Ectodermal cell (in vitro differentiated cells): ENCODE measurements at regions not wholly inside any gene's neighbourhood (a gene's known extent, or its start where the extent isn't known, plus 50 kb on each side); places are given as distances from the start of the nearest gene placed in this dataset.

Experiments
- H3K27ac ChIP-seq: 2 replicates; pipeline ENCODE4 v1.7.0; 2013; ENCODE audit warnings: mild to moderate bottlenecking, low read depth, low read length; ENCODE audit not compliant: insufficient read depth, poor library complexity, severe bottlenecking
- H3K27me3 ChIP-seq: 2 replicates; pipeline ENCODE4 v1.7.0; 2013; ENCODE audit warnings: mild to moderate bottlenecking, low read length; ENCODE audit not compliant: insufficient read depth, control insufficient read depth, poor library complexity, severe bottlenecking
- H3K36me3 ChIP-seq: one replicate; pipeline ENCODE4 v1.7.0; 2013; ENCODE audit warnings: low read length; ENCODE audit not compliant: control insufficient read depth, insufficient read depth
- H3K4me1 ChIP-seq: one replicate; pipeline ENCODE4 v1.7.0; 2013; ENCODE audit warnings: low read length; ENCODE audit not compliant: control insufficient read depth, insufficient read depth
- H3K4me3 ChIP-seq: 2 replicates; pipeline ENCODE4 v1.7.0; 2013; ENCODE audit warnings: low read depth, low read length, control low read depth; ENCODE audit not compliant: insufficient read depth
- H3K9me3 ChIP-seq: 2 replicates; pipeline ENCODE4 v1.7.0; 2013; ENCODE audit warnings: mild to moderate bottlenecking, low read length, moderate library complexity; ENCODE audit not compliant: control insufficient read depth
- WGBS, 2 experiments: methylation state at CpG; one replicate each; pipeline ENCODE4 v1.1.7; 2013; ENCODE audit warnings: missing lambda C conversion rate in 2 of 2; 5-methylcytosine and 5-hydroxymethylcytosine counted together

GRCh38 chr15:46251903-46252302 is 617.1 kb downstream of the SQOR start:
- Histone ChIP-seq H3K4me1 (no peaks in the 10 kb centered on the region), H3K9me3 (no peaks in the 10 kb centered on the region), H3K4me3 (no peak overlapping the region), H3K27me3 (no peaks in the 10 kb centered on the region), H3K36me3 (no peaks in the 10 kb centered on the region), H3K27ac (no peak overlapping the region)
- 86 to 96% methylated on average over 1 to 3 of the region's 3 CpGs for WGBS, 2 experiments

GRCh38 chr15:46258056-46258455 is 623.2 kb downstream of the SQOR start:
- Histone ChIP-seq H3K27me3 (no peaks in the 10 kb centered on the region), H3K36me3 (no peaks in the 10 kb centered on the region), H3K27ac (no peak overlapping the region), H3K4me3 (no peak overlapping the region), H3K9me3 (no peaks in the 10 kb centered on the region), H3K4me1 (no peaks in the 10 kb centered on the region)
- WGBS, 2 experiments: 92 to 96% methylated on average over 5 of the region's 5 CpGs

- no peaks in the 10 kb centered on the region for H3K27me3 ChIP-seq
- no peak overlapping the region for H3K27ac ChIP-seq
- no peak overlapping the region for H3K4me3 ChIP-seq
- H3K4me1 ChIP-seq: no peaks in the 10 kb centered on the region
- H3K36me3 ChIP-seq: no peaks in the 10 kb centered on the region
- H3K9me3 ChIP-seq: no peaks in the 10 kb centered on the region
- WGBS, 2 experiments: 87 to 89% methylated on average over 3 of the region's 3 CpGs
Measured at GRCh38 chr15:46260937-46261336, 626.1 kb downstream of the SQOR start.

- no peaks in the 10 kb centered on the region for H3K27me3 ChIP-seq
- no peaks in the 10 kb centered on the region for H3K36me3 ChIP-seq
- H3K4me3 ChIP-seq: no peak overlapping the region
- no peaks in the 10 kb centered on the region for H3K4me1 ChIP-seq
- WGBS, 2 experiments: 91% methylated on average over 3 of the region's 3 CpGs
- no peaks in the 10 kb centered on the region for H3K9me3 ChIP-seq
- no peak overlapping the region for H3K27ac ChIP-seq
Measured at GRCh38 chr15:46265664-46266347, 631.0 kb downstream of the SQOR start.

- Histone ChIP-seq H3K36me3 (no peaks in the 10 kb centered on the region), H3K9me3 (no peaks in the 10 kb centered on the region), H3K27me3 (no peaks in the 10 kb centered on the region), H3K4me1 (no peaks in the 10 kb centered on the region), H3K27ac (no peak overlapping the region), H3K4me3 (no peak overlapping the region)
- WGBS, 2 experiments: 89 to 90% methylated on average over 2 of the region's 2 CpGs
Measured at GRCh38 chr15:46266661-46267060, 631.8 kb downstream of the SQOR start.

GRCh38 chr15:46270481-46271147 is 635.8 kb downstream of the SQOR start:
- H3K4me1 ChIP-seq: no peaks in the 10 kb centered on the region
- no peak overlapping the region for H3K27ac ChIP-seq
- 83 to 86% methylated on average over 4 to 5 of the region's 5 CpGs for WGBS, 2 experiments

GRCh38 chr15:46275701-46276100 is 640.9 kb downstream of the SQOR start:
- Histone ChIP-seq H3K36me3 (no peaks in the 10 kb centered on the region), H3K9me3 (no peaks in the 10 kb centered on the region), H3K4me3 (no peak overlapping the region), H3K27ac (no peak overlapping the region), H3K27me3 (no peaks in the 10 kb centered on the region), H3K4me1 (peaks cover 3% of the 10 kb centered on the region)
- 87 to 92% methylated on average over 1 of the region's 1 CpG for WGBS, 2 experiments

More at GRCh38 chr15:46270481-46271147, 635.8 kb downstream of the SQOR start:
- Histone ChIP-seq H3K9me3 (no peaks in the 10 kb centered on the region), H3K36me3 (no peaks in the 10 kb centered on the region), H3K27me3 (no peaks in the 10 kb centered on the region), H3K4me3 (no peak overlapping the region)

GRCh38 chr15:46277451-46277850 is 642.6 kb downstream of the SQOR start:
- Histone ChIP-seq H3K36me3 (no peaks in the 10 kb centered on the region), H3K4me1 (peaks cover 3% of the 10 kb centered on the region), H3K27ac (no peak overlapping the region), H3K9me3 (no peaks in the 10 kb centered on the region), H3K4me3 (no peak overlapping the region), H3K27me3 (no peaks in the 10 kb centered on the region)

- peaks cover 3% of the 10 kb centered on the region for H3K4me1 ChIP-seq
- WGBS, 2 experiments: 80 to 86% methylated on average over 5 of the region's 5 CpGs
- H3K9me3 ChIP-seq: no peaks in the 10 kb centered on the region
- H3K27me3 ChIP-seq: no peaks in the 10 kb centered on the region
- no peak overlapping the region for H3K27ac ChIP-seq
- no peaks in the 10 kb centered on the region for H3K36me3 ChIP-seq
- no peak overlapping the region for H3K4me3 ChIP-seq
Measured at GRCh38 chr15:46278062-46278461, 643.2 kb downstream of the SQOR start.

- 96 to 97% methylated on average over 4 to 5 of the region's 5 CpGs for WGBS, 2 experiments
- Histone ChIP-seq H3K27me3 (no peaks in the 10 kb centered on the region), H3K36me3 (no peaks in the 10 kb centered on the region), H3K4me3 (no peak overlapping the region), H3K9me3 (no peaks in the 10 kb centered on the region), H3K27ac (no peak overlapping the region), H3K4me1 (peaks cover 3% of the 10 kb centered on the region)
Measured at GRCh38 chr15:46278486-46279090, 643.8 kb downstream of the SQOR start.
